ENCODE measurements at regions not wholly inside any gene's neighbourhood (a gene's known extent, or its start where the extent isn't known, plus 50 kb on each side); places are given as distances from the start of the nearest gene placed in this dataset.

GRCh38 chr9:16291921-16292320 lies 578.5 kb downstream of the BNC2 start:
- TF ChIP-seq CTCF (IDR thresholded peaks at IDR 0.05) (no peak), POLR2A (IDR thresholded peaks at IDR 0.05) (no peak)

Data from adrenal gland (tissue), 5 donors.